ENCODE measurements at regions not wholly inside any gene's neighbourhood (a gene's known extent, or its start where the extent isn't known, plus 50 kb on each side); places are given as distances from the start of the nearest gene placed in this dataset.

DNA sequence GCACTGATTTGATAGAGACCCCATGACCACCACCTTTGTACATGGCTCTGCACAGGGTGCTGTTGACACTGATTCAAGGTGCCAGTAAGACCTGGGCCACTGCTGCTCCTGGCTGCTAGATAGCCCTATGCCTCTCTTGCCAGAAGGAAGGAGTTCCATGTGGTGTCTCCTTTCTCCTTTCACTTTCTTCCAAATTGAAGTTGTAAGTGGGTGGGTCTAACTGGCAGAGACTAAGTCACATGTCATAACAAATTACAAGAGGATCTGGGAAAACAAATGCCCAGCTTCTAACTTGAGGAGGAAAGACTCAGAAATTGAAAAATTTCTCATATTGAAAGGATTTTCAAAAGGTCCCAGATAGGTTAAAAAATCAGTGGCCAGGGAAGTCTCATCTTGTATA, 116.8 kb downstream of the TFAP2B start:
- ChIA-PET CTCF (no interaction called here), POLR2A (ENCODE audit: low non-redundant PET) (no interaction called here)
- no peak overlapping the region for H3K27ac ChIP-seq
- TF ChIP-seq, protein P1, sequence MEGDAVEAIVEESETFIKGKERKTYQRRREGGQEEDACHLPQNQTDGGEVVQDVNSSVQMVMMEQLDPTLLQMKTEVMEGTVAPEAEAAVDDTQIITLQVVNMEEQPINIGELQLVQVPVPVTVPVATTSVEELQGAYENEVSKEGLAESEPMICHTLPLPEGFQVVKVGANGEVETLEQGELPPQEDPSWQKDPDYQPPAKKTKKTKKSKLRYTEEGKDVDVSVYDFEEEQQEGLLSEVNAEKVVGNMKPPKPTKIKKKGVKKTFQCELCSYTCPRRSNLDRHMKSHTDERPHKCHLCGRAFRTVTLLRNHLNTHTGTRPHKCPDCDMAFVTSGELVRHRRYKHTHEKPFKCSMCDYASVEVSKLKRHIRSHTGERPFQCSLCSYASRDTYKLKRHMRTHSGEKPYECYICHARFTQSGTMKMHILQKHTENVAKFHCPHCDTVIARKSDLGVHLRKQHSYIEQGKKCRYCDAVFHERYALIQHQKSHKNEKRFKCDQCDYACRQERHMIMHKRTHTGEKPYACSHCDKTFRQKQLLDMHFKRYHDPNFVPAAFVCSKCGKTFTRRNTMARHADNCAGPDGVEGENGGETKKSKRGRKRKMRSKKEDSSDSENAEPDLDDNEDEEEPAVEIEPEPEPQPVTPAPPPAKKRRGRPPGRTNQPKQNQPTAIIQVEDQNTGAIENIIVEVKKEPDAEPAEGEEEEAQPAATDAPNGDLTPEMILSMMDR (conservative IDR thresholded peaks at IDR 0.05; ENCODE audit: low read depth) = no peak
- DNase-seq (ENCODE audit: low spot score) = no peak

DNA sequence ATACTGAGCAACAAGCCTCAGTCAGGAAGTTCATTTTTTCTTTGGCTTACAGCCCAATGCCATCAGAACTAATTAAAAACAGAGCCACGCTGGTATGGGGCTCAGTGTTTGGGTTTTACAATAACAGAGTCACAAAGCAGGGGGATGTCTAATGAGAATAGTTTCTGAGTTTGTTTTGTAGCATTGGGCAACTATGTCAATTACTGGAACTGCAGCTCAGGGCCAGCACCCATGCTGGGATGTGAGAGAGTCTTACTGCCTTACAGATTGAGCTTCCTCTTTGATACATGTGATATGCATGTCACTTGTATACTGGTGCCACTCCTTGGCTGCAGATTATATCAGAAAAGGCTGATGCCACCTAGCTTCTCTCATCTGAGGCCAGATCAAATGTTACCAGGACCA, 117.6 kb downstream of the TFAP2B start:
- no peak for DNase-seq (ENCODE audit: low spot score)
- H3K27ac ChIP-seq = no peak overlapping the region
- ChIA-PET CTCF (no interaction called here), POLR2A (ENCODE audit: low non-redundant PET) (no interaction called here)
- TF ChIP-seq, protein P1 (conservative IDR thresholded peaks at IDR 0.05; ENCODE audit: low read depth) = no peak

DNA sequence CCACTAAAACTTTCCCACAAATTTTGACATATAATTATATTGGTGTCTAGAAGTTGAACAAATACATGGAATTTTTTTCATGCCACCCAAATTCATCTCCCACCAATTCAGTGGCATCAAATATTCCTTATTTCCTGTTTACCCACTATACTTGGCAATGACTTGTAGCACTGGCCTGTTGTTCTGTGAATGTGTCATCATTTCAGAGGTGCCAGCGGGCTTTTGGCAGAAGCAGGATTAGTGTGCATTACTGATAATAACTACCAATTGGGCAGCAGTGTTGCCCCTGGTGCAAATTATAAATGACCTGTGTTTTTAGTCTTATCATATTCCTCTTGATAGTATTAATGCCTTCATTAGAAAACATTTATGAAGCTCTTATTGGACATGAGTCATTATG, 121.3 kb downstream of the TFAP2B start:
- TF ChIP-seq, protein P1 (conservative IDR thresholded peaks at IDR 0.05; ENCODE audit: low read depth) = no peak
- ChIA-PET CTCF (no interaction called here), POLR2A (ENCODE audit: low non-redundant PET) (no interaction called here)
- no peak overlapping the region for H3K27ac ChIP-seq
- DNase-seq (ENCODE audit: low spot score) = no peak

DNA sequence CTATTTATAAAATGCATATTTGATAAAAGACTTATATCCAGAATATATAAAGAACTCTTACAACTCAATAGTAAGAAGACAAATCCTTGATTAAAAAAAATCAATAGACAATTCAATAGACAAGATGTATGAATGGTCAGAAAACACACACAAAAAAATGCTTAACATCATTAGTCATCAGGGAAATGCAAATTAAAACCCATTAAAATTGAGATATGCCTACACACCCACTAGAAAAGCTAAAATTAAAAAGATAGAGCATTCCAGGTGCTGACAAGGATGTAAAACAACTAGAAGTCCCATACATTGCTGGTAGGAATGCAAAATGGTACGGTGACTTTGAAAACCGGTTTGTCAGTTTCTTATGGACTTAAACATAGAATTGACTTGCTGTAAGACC, 127.1 kb downstream of the TFAP2B start:
- POLR2A ChIA-PET (ENCODE audit: low non-redundant PET) = no interaction called here
- TF ChIP-seq, protein P1 (conservative IDR thresholded peaks at IDR 0.05; ENCODE audit: low read depth) = no peak
- no peak for DNase-seq (ENCODE audit: low spot score)
- no peak overlapping the region for H3K27ac ChIP-seq
- CTCF ChIA-PET = no interaction called here

DNA sequence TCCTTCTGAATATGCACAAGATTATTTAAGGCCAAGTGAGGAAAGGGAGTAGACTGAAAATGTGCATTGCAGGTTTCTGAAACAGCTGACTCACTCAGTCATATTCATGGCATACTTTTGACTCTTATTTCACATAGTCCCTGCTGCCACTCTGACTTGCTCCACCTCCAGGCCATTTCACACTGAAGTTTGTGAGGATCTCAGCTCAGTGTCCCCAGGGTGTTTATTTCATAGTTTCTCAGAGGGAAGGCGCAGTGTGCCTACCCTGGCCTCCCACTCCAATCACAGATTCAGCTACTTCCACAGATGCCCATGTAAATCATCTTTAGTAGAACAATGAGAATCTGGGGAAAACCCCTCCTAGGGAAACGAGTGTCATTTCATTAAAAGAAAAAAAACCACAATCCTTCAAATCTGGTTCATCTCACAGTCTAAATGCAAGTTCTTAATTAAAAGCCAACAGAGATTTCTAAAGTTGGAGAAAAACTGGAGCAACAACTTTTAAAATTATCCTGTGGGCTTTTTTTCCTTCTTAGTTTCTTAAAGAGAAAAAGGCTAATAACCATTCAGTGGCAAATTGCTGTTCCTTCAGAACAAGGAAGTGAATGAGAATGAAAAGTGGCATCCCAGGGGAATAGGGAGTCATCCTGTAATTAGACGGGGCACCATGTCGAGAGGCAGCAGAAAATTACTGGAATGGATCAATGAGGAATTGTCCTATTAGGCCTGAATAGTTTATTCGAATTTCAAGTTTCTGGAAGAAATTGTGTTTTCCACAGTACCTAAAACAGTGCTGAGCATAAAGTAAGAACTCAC, 133.6 kb downstream of the TFAP2B start:
- ChIA-PET POLR2A (ENCODE audit: low non-redundant PET) (no interaction called here), CTCF (interaction anchor here (0.5 kb wide), 1 partner anchor 136 kb away, joined by 4 read pairs; no protein-coding TSS in a partner anchor)
- H3K27ac ChIP-seq = no peak overlapping the region
- TF ChIP-seq, protein P1 (conservative IDR thresholded peaks at IDR 0.05; ENCODE audit: low read depth) = no peak
- DNase-seq (ENCODE audit: low spot score) = no peak

DNA sequence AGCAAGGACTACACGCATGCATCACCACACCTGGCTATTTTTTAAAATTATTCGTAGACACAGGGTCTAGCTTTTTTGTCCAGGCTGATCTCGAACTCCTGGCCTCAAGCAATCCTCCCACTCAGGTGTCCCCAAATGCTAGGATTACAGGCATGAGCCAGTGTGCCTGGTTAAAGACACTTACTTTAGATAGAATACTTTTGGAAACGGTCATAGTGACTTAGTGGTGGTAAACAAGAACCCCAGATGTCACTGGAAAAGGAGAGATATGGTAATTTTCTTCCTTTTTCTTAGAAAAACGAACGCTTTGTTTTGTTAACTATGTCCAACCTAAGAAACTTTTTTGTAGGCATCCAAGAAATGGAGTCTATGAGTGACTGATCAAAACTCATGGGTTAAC, 137.3 kb downstream of the TFAP2B start:
- H3K27ac ChIP-seq = no peak overlapping the region
- DNase-seq (ENCODE audit: low spot score) = no peak
- CTCF ChIA-PET = no interaction called here
- TF ChIP-seq, protein P1 (conservative IDR thresholded peaks at IDR 0.05; ENCODE audit: low read depth) = no peak
- POLR2A ChIA-PET (ENCODE audit: low non-redundant PET) = interaction anchor here (0.6 kb wide), 1 partner anchor 46 kb away, joined by 8 read pairs; no protein-coding TSS in a partner anchor
